ENCODE measurements at regions not wholly inside any gene's neighbourhood (a gene's known extent, or its start where the extent isn't known, plus 50 kb on each side); places are given as distances from the start of the nearest gene placed in this dataset.

DNA sequence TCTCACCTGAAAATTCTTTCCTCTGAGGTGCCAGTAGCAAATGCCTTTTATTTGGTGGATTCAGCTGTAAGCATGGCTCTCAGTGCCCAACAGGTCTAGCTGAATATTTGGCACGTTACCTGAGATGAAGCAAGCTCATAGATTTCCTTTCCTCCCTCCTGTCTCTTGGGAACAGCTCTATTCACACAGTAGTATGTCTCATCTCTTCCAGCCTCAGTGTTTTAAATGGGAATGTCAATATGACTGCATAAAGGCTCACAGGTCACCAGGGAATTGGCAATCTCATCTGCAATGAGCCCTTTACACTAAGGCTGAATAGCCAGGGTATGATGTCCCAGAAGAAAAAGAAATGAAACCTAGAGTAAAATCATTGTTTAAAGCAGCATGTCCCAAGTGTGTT is 733.5 kb downstream of the NTRK3 start:
- Histone ChIP-seq H3K9me3 (ENCODE audit: low read length) (no peaks in the 10 kb centered on the region), H3K27ac (ENCODE audit: low read depth, low read length) (no peak overlapping the region), H3K4me3 (ENCODE audit: low read length) (no peak overlapping the region), H3K36me3 (ENCODE audit: insufficient read depth, low read length) (no peaks in the 10 kb centered on the region), H3K27me3 (ENCODE audit: insufficient read depth, low read length, poor library complexity, severe bottlenecking) (no peaks in the 10 kb centered on the region), H3K4me1 (ENCODE audit: insufficient read depth, low read length) (no peaks in the 10 kb centered on the region)
- CTCF ChIA-PET: no interaction called here
- Mint-ChIP-seq H3K4me3 (no peak overlapping the region), H3K27ac (no peak overlapping the region), H3K36me3 (no peaks in the 10 kb centered on the region), H3K9me3 (peaks cover 0 to 6% (median 2%) of the 10 kb centered on the region in 5 donors), H3K4me1 (no peaks in the 10 kb centered on the region), H3K27me3 (no peaks in the 10 kb centered on the region)
- POLR2A ChIA-PET: no interaction called here
- no peak for DNase-seq

DNA sequence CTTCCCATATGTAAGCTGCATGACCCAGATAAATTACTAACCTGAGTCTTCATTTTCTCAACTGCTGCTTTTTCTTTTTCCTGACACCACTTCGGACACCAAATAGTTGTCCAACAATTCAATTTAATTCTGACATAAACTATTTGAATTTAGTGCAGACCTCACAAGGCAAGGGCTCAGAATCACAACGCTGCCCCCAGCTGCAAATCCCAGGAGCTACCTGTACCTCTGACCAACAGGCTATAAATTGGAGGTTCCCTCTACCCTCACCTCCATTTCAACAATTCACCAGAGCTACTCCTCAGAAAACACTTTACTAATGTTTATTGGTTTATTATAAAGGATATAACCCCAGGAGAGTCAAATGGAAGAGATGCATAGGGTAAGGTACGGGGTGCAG is 737.6 kb downstream of the NTRK3 start:
- DNase-seq: no peak
- Histone ChIP-seq H3K27ac (ENCODE audit: low read depth, low read length) (no peak overlapping the region), H3K27me3 (ENCODE audit: insufficient read depth, low read length, poor library complexity, severe bottlenecking) (no peaks in the 10 kb centered on the region), H3K4me3 (ENCODE audit: low read length) (no peak overlapping the region), H3K9me3 (ENCODE audit: low read length) (no peaks in the 10 kb centered on the region), H3K4me1 (ENCODE audit: insufficient read depth, low read length) (no peaks in the 10 kb centered on the region), H3K36me3 (ENCODE audit: insufficient read depth, low read length) (no peaks in the 10 kb centered on the region)
- no peaks in the 10 kb centered on the region for H3K36me3 Mint-ChIP-seq
- no peak overlapping the region for H3K27ac Mint-ChIP-seq
- H3K4me1 Mint-ChIP-seq: no peaks in the 10 kb centered on the region
- POLR2A ChIA-PET: no interaction called here
- CTCF ChIA-PET: no interaction called here
- H3K4me3 Mint-ChIP-seq: no peak overlapping the region
- H3K9me3 Mint-ChIP-seq: peaks cover 0 to 6% (median 2%) of the 10 kb centered on the region in 5 donors
- H3K27me3 Mint-ChIP-seq: no peaks in the 10 kb centered on the region

DNA sequence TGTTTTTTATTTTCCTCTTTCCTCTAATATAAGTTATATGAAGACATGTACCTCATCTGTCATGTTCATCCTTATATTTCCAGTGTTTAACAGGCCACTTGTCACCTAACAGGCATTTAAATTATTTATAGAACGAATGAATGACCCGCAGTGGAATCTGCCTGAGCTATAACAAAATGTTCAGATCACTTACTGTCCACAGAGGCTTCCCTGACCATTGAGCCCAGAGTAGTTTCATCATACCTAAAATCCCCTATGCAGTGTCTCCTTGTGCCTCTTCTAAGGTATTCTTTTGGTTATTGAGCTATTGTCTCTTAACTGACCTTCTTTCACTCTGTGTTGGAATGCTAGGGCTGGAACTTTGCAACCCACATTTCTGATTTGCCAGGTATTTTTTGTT is 748.5 kb downstream of the NTRK3 start:
- Mint-ChIP-seq H3K4me1 (no peaks in the 10 kb centered on the region), H3K4me3 (no peak overlapping the region), H3K27ac (no peak overlapping the region), H3K9me3 (peaks cover 0 to 8% (median 4%) of the 10 kb centered on the region in 5 donors), H3K36me3 (no peaks in the 10 kb centered on the region), H3K27me3 (peaks cover 0 to 6% of the 10 kb centered on the region in 2 donors)
- Histone ChIP-seq H3K9me3 (ENCODE audit: low read length) (no peaks in the 10 kb centered on the region), H3K36me3 (ENCODE audit: insufficient read depth, low read length) (no peaks in the 10 kb centered on the region), H3K4me3 (ENCODE audit: low read length) (no peak overlapping the region), H3K27me3 (ENCODE audit: insufficient read depth, low read length, poor library complexity, severe bottlenecking) (no peaks in the 10 kb centered on the region), H3K27ac (ENCODE audit: low read depth, low read length) (no peak overlapping the region), H3K4me1 (ENCODE audit: insufficient read depth, low read length) (no peaks in the 10 kb centered on the region)
- CTCF ChIA-PET: no interaction called here
- POLR2A ChIA-PET: no interaction called here
- DNase-seq: no peak

DNA sequence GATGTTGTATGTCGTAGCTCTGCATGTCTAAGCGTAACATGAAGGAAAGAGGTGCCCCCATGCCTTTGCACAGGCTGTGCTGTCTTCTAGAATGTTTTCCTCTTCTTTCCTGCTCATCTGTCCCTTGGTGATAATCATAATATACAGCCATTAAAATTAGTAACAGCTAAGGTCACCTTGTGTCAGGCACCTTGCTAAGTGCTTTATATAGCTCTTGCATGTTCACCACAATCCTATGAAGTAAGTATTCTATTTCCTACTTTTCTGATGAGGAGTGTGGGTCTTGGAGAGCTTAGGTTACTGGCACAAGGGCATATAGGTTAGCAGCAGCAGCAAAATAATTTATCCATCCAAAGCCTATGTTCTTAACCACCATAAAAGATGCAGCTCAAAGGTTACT is 754.4 kb downstream of the NTRK3 start:
- no peaks in the 10 kb centered on the region for H3K27me3 ChIP-seq (ENCODE audit: insufficient read depth, low read length, poor library complexity, severe bottlenecking)
- H3K36me3 ChIP-seq (ENCODE audit: insufficient read depth, low read length): no peaks in the 10 kb centered on the region
- no peaks in the 10 kb centered on the region for H3K9me3 Mint-ChIP-seq
- CTCF ChIA-PET: no interaction called here
- H3K4me1 ChIP-seq (ENCODE audit: insufficient read depth, low read length): no peaks in the 10 kb centered on the region
- peaks cover 0 to 2% of the 10 kb centered on the region in 2 donors for H3K27me3 Mint-ChIP-seq
- POLR2A ChIA-PET: no interaction called here
- no peaks in the 10 kb centered on the region for H3K36me3 Mint-ChIP-seq
- DNase-seq: no peak
- H3K4me1 Mint-ChIP-seq: no peaks in the 10 kb centered on the region
- H3K9me3 ChIP-seq (ENCODE audit: low read length): no peaks in the 10 kb centered on the region
- H3K27ac ChIP-seq (ENCODE audit: low read depth, low read length): no peak overlapping the region
- H3K27ac Mint-ChIP-seq: no peak overlapping the region
- no peak overlapping the region for H3K4me3 Mint-ChIP-seq
- no peak overlapping the region for H3K4me3 ChIP-seq (ENCODE audit: low read length)

DNA sequence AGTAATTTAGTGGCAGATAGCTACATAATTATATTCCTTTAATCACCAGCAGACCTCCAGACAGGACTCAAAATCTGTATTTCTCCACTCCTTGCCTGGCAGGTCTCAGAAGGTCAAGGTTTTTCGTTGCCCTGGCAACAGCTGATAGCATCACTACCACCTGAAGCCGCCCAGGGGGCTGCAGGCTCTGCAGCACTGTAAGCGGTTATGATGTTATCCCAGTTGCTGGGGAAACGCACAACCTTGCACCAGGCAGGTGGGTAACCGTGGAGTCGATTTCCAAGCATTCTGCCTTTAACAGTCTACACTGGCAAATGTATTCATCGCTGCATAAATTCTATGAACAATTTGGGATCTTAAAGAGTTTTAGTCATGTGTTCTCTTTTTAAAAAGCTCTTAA is 756.3 kb downstream of the NTRK3 start:
- ChIA-PET CTCF (no interaction called here), POLR2A (no interaction called here)
- no peaks in the 10 kb centered on the region for H3K4me1 Mint-ChIP-seq
- H3K27ac Mint-ChIP-seq: no peak overlapping the region
- no peak for DNase-seq
- H3K36me3 Mint-ChIP-seq: no peaks in the 10 kb centered on the region
- Histone ChIP-seq H3K27me3 (ENCODE audit: insufficient read depth, low read length, poor library complexity, severe bottlenecking) (no peaks in the 10 kb centered on the region), H3K36me3 (ENCODE audit: insufficient read depth, low read length) (no peaks in the 10 kb centered on the region), H3K9me3 (ENCODE audit: low read length) (no peaks in the 10 kb centered on the region), H3K27ac (ENCODE audit: low read depth, low read length) (no peak overlapping the region), H3K4me3 (ENCODE audit: low read length) (no peak overlapping the region), H3K4me1 (ENCODE audit: insufficient read depth, low read length) (no peaks in the 10 kb centered on the region)
- no peak overlapping the region for H3K4me3 Mint-ChIP-seq
- H3K9me3 Mint-ChIP-seq: peaks cover 0 to 4% (median 0%) of the 10 kb centered on the region in 5 donors
- peaks cover 4% of the 10 kb centered on the region in 2 donors for H3K27me3 Mint-ChIP-seq

DNA sequence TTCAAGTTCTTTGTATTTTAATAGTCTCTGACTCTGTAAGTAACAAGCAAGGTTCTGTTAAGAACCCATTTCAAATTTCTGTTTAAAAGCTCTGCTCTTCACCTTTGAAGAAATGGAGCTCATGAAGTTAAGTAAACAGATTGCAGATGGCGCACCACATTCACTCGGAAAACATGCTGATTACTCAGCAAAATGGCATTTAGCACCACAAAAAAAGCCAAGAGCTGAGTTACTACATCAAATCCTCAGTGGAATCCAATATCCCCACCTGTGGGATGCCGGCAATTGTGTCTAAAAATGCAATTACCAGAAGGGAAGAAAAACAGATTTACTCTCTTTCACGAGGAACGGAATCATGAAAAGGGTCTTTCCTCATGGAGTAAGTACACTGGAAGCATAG is 758.0 kb downstream of the NTRK3 start:
- H3K27ac Mint-ChIP-seq: no peak overlapping the region

DNA sequence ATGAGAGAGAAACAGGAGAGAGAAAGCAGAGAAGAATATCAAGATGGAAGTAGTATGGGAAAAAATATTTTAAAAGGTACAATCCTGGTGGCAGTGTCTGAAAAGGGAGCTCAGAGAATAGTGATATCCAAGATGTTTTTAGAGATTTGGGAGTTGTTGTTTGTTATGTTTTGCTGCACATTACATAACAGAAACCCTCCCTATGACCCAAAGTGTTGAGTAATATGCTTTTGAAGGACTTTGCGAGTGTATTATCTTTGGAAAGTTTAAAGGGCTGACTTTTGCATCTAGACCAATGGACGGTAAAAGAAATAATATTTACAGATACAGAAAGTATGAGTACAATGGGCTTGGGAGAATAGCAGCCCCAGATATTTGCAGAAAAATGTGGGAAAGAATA is 759.7 kb downstream of the NTRK3 start:
- H3K36me3 ChIP-seq (ENCODE audit: insufficient read depth, low read length): no peaks in the 10 kb centered on the region
- Mint-ChIP-seq H3K27me3 (peaks cover 5 to 7% of the 10 kb centered on the region in 2 donors), H3K9me3 (peaks cover 0 to 5% (median 0%) of the 10 kb centered on the region in 5 donors), H3K27ac (no peak overlapping the region), H3K36me3 (no peaks in the 10 kb centered on the region), H3K4me3 (no peak overlapping the region), H3K4me1 (no peaks in the 10 kb centered on the region)
- DNase-seq: no peak
- no peak overlapping the region for H3K27ac ChIP-seq (ENCODE audit: low read depth, low read length)
- ChIA-PET CTCF (no interaction called here), POLR2A (no interaction called here)
- no peaks in the 10 kb centered on the region for H3K9me3 ChIP-seq (ENCODE audit: low read length)
- no peaks in the 10 kb centered on the region for H3K27me3 ChIP-seq (ENCODE audit: insufficient read depth, low read length, poor library complexity, severe bottlenecking)
- no peak overlapping the region for H3K4me3 ChIP-seq (ENCODE audit: low read length)
- H3K4me1 ChIP-seq (ENCODE audit: insufficient read depth, low read length): no peaks in the 10 kb centered on the region

More for the DNA sequence above, 758.0 kb downstream of the NTRK3 start:
- no peaks in the 10 kb centered on the region for H3K4me1 ChIP-seq (ENCODE audit: insufficient read depth, low read length)
- ChIA-PET CTCF (no interaction called here), POLR2A (no interaction called here)
- Mint-ChIP-seq H3K4me3 (no peak overlapping the region), H3K36me3 (no peaks in the 10 kb centered on the region), H3K4me1 (no peaks in the 10 kb centered on the region), H3K9me3 (peaks cover 0 to 5% (median 0%) of the 10 kb centered on the region in 5 donors), H3K27me3 (peaks cover 4 to 5% of the 10 kb centered on the region in 2 donors)
- no peak for DNase-seq
- no peak overlapping the region for H3K27ac ChIP-seq (ENCODE audit: low read depth, low read length)
- H3K36me3 ChIP-seq (ENCODE audit: insufficient read depth, low read length): no peaks in the 10 kb centered on the region
- no peaks in the 10 kb centered on the region for H3K27me3 ChIP-seq (ENCODE audit: insufficient read depth, low read length, poor library complexity, severe bottlenecking)
- H3K9me3 ChIP-seq (ENCODE audit: low read length): no peaks in the 10 kb centered on the region
- no peak overlapping the region for H3K4me3 ChIP-seq (ENCODE audit: low read length)

DNA sequence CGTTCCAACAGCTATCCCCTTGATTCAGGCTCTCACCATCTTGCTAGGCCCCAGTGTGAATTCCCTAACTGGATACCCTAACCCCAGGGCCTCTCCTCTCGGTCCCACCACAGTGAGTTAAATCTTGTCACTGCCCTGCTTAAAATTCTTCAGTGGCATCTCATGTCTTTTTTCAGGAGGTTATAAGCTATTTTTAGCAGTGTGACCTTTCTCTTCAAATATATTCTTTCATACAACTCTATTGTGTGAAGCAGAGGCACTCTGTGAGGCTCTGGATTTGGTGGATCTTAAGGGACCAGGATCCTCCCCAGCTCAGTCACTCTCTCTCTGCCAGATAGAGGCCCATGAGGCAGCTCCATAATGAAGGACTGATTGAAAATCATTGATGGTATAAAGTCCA is 760.4 kb downstream of the NTRK3 start:
- POLR2A ChIA-PET: no interaction called here
- Histone ChIP-seq H3K9me3 (ENCODE audit: low read length) (no peaks in the 10 kb centered on the region), H3K27ac (ENCODE audit: low read depth, low read length) (no peak overlapping the region), H3K36me3 (ENCODE audit: insufficient read depth, low read length) (no peaks in the 10 kb centered on the region), H3K4me1 (ENCODE audit: insufficient read depth, low read length) (no peaks in the 10 kb centered on the region), H3K4me3 (ENCODE audit: low read length) (no peak overlapping the region), H3K27me3 (ENCODE audit: insufficient read depth, low read length, poor library complexity, severe bottlenecking) (no peaks in the 10 kb centered on the region)
- no peak overlapping the region for H3K27ac Mint-ChIP-seq
- no peaks in the 10 kb centered on the region for H3K4me1 Mint-ChIP-seq
- H3K4me3 Mint-ChIP-seq: no peak overlapping the region
- no peak for DNase-seq
- H3K36me3 Mint-ChIP-seq: no peaks in the 10 kb centered on the region
- H3K9me3 Mint-ChIP-seq: peaks cover 0 to 5% (median 0%) of the 10 kb centered on the region in 5 donors
- CTCF ChIA-PET: no interaction called here
- peaks cover 5% of the 10 kb centered on the region in 2 donors for H3K27me3 Mint-ChIP-seq

DNA sequence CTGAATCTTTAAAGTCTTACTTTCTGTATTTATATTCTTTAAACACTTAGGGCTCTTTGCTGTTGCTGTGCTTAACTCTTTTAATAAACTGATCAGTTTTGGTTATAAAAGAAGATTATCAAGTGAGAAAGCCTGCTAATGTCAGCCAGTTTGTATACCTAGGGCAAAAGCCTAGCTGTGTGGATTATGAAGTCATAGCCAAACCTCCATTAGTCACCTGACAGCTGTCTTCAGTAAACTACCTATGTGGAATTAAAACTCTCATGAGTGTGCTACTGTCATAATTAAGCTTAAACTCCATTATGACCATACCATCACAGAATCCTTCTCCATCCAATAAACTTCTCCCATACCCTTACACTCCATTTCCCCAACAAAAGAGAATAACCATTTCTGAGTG is 762.7 kb downstream of the NTRK3 start:
- no peak overlapping the region for H3K4me3 Mint-ChIP-seq

More for the DNA sequence above, 762.7 kb downstream of the NTRK3 start:
- Mint-ChIP-seq H3K27ac (no peak overlapping the region), H3K4me1 (no peaks in the 10 kb centered on the region), H3K27me3 (peaks cover 5% of the 10 kb centered on the region in 2 donors), H3K36me3 (no peaks in the 10 kb centered on the region), H3K9me3 (peaks cover 0 to 5% (median 0%) of the 10 kb centered on the region in 5 donors)
- Histone ChIP-seq H3K9me3 (ENCODE audit: low read length) (no peaks in the 10 kb centered on the region), H3K4me3 (ENCODE audit: low read length) (no peak overlapping the region), H3K36me3 (ENCODE audit: insufficient read depth, low read length) (no peaks in the 10 kb centered on the region), H3K27me3 (ENCODE audit: insufficient read depth, low read length, poor library complexity, severe bottlenecking) (no peaks in the 10 kb centered on the region), H3K27ac (ENCODE audit: low read depth, low read length) (no peak overlapping the region), H3K4me1 (ENCODE audit: insufficient read depth, low read length) (no peaks in the 10 kb centered on the region)
- POLR2A ChIA-PET: no interaction called here
- CTCF ChIA-PET: no interaction called here
- no peak for DNase-seq
